Heart left ventricle (tissue), 13 donors: ENCODE measurements at regions not wholly inside any gene's neighbourhood (a gene's known extent, or its start where the extent isn't known, plus 50 kb on each side); places are given as distances from the start of the nearest gene placed in this dataset.

Experiments used
- POLR2A ChIP-seq, 2 donors: fragments of 450-650 bp; IDR thresholded peaks; one replicate each; pipeline ENCODE4 v1.6.1; 2017; ENCODE audit warnings: antibody characterized with exemption in 2 of 2, mild to moderate bottlenecking in 2 of 2, moderate library complexity in 2 of 2
- TF ChIP-seq, protein P1 (sequence below), 12 donors: fragments of 200-600 bp; sonication (generic) in 4 of 12; IDR thresholded peaks; one replicate each; pipeline versions ENCODE4 v1.5.0 to v1.8.0; 2018 to 2022; ENCODE audit warnings: antibody characterized with exemption in 12 of 12, mild to moderate bottlenecking in 5 of 12
- donor health status: ischemic (EF 13 %, LVEDD 7.1; RV severe dilation, severe dysfunction).
- donor health status: DM: no; HTN: yes; CAD: no.
- donor health status: DM: no; HTN: no; CAD: no.
- donor health status: ischemic (EF 25% LVEDD 6.9; RV normal size, moderate dysfunction).
- donor health status: ischemic (EF 25% LVEDD 5.7; RV mildly dilated, moderate dysfunction).
- donor health status: ischemic (EF 35%, LVEDD 5.7; RV mildly dilated, moderate dysfunction).
- donor health status: nonischemic (EF 11% LVEDD 7.7; RV severe dilation, severe dysfunction).
- donor health status: DM: yes; HTN: yes; CAD: no.
- donor health status: PGD.
- donor health status: ischemic (EF 29% LVEDD 5.4; RV normal size, mild dysfunction).
- donor health status: nonischemic (EF 23%, LVEDD 6.1; RV moderate dilation, normal function).

DNA sequence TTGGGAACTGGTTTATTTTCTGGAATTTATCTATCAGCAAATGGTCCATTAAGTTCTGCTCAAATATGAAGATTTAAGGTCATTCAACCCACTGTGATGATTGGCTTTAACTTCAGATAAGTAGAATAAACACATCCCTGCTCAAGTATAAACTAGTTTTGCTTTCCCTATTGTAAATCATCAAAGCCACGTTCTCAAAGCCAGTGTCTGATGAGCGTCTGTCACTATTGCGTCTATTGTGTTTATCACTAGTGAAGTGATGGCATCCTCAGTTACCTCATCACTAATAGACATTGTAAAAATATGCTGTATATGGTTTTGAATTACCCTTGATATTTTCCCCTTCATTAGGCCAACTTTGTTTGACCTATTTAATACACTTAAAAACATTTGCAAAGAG lies 351.3 kb downstream of the BCAT1 start:
- no peak for TF ChIP-seq POLR2A (IDR thresholded peaks at IDR 0.05)
- TF ChIP-seq, protein P1, sequence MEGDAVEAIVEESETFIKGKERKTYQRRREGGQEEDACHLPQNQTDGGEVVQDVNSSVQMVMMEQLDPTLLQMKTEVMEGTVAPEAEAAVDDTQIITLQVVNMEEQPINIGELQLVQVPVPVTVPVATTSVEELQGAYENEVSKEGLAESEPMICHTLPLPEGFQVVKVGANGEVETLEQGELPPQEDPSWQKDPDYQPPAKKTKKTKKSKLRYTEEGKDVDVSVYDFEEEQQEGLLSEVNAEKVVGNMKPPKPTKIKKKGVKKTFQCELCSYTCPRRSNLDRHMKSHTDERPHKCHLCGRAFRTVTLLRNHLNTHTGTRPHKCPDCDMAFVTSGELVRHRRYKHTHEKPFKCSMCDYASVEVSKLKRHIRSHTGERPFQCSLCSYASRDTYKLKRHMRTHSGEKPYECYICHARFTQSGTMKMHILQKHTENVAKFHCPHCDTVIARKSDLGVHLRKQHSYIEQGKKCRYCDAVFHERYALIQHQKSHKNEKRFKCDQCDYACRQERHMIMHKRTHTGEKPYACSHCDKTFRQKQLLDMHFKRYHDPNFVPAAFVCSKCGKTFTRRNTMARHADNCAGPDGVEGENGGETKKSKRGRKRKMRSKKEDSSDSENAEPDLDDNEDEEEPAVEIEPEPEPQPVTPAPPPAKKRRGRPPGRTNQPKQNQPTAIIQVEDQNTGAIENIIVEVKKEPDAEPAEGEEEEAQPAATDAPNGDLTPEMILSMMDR (IDR thresholded peaks at IDR 0.05), result no peak
